Non-pigmented ciliary epithelial cell (primary cell): ENCODE measurements at regions not wholly inside any gene's neighbourhood (a gene's known extent, or its start where the extent isn't known, plus 50 kb on each side); places are given as distances from the start of the nearest gene placed in this dataset.

Experiments
- DNase-seq: peaks from one replicate; pipeline ENCODE4 v3.0.0-alpha.2; 2010; ENCODE audit warnings: low read depth

GRCh38 chr5:104998572-104998971 is 1436.0 kb upstream of the NUDT12 start:
- no peak for DNase-seq

- DNase-seq: no peak
Observed at GRCh38 chr5:104998169-104998568, 1435.6 kb upstream of the NUDT12 start.

- DNase-seq: no peak
Observed at GRCh38 chr5:104987074-104987473, 1424.5 kb upstream of the NUDT12 start.

DNA sequence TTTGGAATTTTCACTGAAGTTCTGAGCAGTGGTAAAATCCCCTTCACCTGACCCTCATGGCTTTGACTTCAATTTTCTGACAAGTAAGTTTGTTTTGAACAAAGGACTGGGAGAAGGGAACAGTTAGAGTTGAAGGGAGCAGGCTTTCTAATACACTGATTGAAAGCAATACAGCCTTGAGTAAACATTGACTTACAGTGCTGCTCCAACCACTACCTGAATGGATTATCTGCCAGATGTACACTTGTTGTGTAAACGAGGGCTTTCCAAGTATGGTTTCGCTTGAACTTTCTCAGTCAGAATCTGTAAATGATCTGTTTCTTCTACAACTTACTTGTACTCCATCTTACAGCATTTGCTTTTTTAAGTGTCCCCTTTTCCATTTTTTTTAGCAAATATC is 1414.9 kb upstream of the NUDT12 start:
- DNase-seq: no peak

DNA sequence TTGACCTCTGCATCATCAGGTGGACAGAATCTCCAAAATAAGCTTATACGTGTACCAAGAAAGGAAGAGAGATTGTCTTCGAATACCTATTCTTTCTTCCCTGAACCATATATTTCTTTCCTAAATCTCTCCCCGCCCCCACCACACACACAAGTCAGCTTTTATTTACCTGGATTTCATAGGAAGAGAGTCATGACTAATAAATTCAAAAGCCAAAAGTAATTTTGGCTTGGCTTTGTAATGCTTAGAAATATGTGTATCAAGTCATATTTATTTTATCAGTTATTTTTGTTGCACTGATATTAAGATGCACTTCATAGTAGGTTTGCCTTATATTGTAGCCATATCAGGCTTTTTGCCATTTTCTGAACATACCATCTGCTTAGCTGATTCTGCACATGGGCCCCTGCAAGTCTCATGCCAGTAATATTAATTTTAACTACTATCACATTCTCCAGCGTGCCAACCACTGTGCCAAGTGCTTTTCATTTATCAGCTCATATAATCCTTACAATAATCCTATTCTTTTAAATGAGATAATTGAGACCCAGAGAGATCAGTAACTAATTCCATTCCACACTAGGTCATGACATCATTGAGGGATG is 1405.3 kb upstream of the NUDT12 start:
- DNase-seq: no peak

DNA sequence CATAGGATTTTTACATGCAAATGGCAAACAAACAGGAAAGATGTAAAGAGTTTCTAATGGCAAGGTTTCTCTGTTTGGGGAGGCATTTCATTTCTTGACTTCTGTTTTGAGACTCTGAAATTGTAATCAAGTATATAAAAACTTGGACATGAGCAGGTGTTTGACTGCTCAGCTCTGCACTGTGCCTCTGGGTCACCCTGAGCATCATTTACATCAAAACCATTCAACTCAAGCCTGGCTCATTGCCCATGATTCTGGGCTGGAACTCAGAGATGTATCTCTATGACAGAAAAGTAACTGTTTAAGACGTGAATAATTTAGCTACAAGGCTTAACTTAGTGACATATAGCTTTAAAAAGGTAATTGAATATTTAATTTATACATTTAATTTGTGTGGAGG is 1402.4 kb upstream of the NUDT12 start:
- no peak for DNase-seq

GRCh38 chr5:104955479-104955878 is 1392.9 kb upstream of the NUDT12 start:
- DNase-seq: no peak

DNA sequence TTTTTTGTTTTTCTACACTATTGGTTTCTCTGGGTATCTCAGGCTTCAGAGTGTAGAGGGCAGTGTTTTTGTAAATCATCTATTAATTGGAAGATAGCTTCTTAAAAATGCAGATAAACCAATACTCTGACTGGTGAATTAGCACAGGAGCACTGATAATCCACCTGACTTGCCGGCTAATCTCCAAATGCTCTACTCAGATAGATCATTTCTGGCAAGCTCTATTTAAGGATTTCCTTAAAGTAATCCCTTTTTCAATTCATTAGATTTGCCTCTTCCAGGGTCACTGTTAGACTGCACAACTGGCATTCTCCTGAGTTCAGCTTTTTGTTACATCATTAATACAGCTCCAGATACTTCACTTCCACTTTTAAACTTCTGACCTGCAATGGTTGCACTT is 1390.3 kb upstream of the NUDT12 start:
- no peak for DNase-seq

GRCh38 chr5:104951829-104952228 is 1389.2 kb upstream of the NUDT12 start:
- DNase-seq: no peak

DNA sequence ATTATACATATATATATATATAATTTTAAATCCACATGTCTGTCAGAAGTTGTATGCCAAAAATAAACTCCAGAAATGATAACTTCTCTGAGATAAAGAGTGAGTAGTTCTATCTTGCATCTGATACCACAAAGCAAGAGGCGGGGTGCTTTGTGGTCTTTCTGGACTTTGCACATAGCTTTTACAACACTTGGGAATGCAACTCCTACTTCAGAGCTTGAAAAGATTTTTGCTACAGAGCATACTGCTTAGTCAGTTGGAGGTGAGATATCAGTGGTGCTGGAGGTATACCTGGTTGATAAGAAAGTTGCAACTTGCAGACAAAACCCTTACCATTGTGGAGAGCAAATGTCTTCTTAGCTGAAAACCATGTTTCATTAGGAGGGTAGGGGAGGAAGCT is 1384.5 kb upstream of the NUDT12 start:
- no peak for DNase-seq

GRCh38 chr5:104942735-104943134 is 1380.1 kb upstream of the NUDT12 start:
- DNase-seq: no peak

DNA sequence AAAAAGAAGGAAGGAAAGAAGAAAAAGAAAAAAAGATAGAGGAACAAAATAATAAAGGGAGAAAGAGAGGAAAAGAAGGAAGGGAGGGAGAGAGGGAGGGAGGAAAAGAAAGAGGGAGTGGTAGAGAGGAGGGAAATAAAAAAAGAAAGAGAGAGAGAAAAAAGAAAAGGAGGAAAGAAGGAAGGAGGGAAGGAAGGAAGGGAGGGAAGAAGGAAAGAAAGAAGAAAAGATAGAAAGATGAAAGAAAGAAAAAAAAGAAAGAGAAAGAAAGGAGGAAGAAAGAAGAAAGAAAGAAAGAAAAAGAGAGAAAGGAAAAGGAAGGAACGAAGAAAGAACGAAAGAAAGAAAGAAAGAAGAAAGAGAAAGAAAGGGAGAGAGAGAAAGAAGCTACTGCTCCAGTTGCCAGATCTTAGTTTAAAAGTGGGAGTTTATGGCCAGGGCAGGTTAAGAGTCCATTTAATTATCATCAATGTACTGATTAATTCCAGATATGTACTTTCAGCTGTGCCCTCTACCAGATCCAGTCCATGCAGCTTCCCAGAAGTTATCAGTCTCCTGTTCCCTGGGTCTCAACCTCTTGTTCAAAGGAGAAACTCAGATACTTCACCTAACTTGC is 1378.5 kb upstream of the NUDT12 start:
- DNase-seq: no peak

DNA sequence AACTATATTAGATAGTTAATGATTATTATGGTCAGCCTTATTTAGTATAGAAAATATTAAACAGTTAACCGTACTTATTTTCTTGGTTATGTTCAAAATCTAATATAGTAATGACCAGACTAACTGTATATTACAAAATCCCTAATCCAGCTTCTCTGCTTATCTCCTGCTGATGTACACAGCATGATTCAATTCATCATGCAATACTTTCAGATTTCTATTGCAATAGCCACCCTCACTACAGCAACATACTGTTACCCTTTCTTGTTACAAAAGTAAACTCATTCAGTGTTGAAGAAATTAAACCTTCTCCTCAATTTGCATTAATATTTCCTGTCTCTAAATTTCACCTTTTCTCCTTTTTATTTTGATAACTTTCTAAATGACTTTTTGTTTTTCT is 1375.0 kb upstream of the NUDT12 start:
- DNase-seq: no peak

DNA sequence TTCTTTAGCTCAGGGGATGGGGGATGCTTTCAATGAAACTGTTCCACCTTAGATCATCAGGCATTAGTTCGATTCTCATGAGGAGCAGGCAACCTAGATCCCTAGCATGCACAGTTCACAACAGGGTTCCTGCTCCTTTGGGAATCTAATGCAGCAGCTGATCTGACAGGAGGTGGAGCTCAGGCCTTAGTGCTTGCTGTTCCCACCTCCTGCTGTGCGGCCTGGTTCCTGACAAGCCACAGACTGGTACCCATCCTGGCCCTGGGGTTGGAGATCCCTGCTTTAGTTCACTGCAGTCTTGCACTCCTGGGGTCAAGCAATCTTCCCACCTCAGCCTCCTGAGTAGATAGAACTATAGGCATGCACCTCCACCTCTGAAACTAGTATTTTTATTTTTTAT is 1369.8 kb upstream of the NUDT12 start:
- no peak for DNase-seq

DNA sequence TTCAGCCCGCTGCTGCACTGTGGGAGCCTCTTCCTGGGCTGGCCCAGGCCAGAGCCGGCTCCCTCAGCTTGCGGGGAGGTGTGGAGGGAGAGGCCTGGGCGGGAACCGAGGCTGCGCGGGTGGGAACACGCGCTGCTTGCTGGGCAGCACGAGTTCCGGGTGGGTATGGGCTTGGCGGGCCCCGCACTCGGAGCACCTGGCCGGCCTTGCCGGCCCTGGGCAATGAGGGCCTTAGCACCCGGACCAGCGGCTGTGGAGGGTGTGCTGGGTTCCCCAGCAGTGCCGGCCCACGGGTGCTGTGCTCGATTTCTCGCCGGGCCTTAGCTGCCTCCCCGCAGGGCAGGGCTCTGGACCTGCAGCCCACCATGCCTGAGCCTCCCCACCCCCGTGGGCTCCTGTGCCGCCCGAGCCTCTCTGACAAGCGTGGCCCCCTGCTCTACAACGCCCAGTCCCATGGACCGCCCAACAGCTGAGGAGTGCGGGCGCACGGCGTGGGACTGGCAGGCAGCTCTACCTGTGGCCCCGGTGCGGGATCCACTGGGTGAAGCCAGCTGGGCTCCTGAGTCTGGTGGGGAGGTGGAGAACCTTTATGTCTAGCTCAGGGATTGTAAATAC is 1366.4 kb upstream of the NUDT12 start:
- no peak for DNase-seq

GRCh38 chr5:104915226-104915625 is 1352.6 kb upstream of the NUDT12 start:
- DNase-seq: no peak

DNA sequence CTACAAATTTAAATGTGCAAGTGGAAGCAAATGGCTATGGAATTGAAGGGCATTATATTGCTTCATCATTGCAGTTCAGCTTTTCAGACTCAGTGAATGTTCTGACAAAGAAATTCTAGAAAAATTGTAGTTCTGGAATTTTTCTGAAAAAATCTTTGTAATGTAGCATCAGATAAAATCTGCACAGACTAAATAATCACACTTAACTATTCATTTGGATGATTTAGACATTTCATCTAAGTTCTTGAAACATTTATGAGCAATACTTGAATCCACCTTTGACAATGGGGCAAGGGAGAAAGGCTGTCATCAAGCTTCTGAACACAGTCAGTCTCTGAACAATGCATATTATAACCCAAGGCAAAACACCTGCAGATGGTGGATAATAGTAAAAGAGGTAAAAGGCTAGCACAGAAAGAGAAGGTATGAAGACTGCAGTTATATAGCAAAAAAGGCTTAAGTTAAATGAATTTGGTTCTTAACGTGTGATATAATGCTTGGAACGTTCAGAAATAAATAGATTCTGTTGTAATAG is 1352.0 kb upstream of the NUDT12 start:
- no peak for DNase-seq

- DNase-seq: no peak
Observed at GRCh38 chr5:104913841-104914281, 1351.3 kb upstream of the NUDT12 start.

DNA sequence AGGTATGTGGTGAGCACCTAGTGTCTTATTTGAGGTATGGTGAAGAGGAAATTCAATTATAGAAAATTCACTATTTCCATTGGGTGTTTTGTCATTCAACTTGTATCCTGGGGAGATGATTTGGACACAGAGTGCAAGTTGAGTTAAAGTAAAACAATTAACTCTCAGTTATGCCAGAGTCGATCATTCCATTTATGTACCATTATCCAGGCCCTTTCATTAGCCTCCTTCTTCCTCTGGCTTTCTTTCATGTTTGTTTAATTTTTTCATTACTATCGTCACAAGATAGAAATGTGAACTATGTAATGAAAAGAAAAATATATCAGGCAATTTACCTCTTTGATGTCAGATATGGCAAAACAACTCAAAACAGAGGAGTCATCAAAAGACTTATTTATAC is 1347.2 kb upstream of the NUDT12 start:
- no peak for DNase-seq

DNA sequence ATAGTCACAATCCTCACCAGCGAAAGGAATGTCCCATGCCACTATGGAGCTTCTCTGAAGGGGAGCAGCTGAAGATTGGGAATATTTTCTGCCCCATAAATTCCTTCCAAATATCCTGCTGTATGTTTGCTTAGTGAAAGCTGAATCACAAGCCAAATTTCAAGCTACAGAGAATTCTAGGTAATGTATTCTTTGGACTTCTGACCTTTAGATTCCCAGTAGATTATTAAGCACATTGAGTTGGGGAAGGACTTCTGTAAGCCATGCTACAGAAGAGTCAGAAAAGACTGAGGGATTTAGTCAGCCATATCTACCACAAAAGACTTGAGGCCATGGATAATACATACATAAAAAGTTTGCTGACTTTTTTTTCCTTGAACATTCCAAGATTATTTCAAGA is 1342.0 kb upstream of the NUDT12 start:
- no peak for DNase-seq

GRCh38 chr5:104903941-104904340 is 1341.4 kb upstream of the NUDT12 start:
- no peak for DNase-seq

DNA sequence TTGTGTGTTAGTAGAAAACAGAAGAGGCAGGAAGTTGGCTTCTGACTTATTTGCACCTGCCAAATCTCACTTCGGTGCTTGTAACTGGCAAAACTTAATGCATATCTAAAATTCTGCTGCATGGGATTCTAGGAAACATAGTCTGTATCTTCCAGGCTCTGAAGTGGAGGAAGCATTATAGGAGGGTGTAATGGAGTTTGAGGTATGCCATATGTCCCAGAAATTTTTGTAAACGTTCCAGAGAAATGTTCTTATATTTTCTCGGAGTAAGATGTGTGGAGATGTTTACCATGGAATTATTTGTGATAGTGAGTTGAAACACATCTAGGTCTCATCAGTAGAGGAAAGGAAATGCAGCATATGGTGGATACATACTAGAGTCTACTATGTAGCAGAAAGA is 1329.0 kb upstream of the NUDT12 start:
- no peak for DNase-seq

GRCh38 chr5:104890767-104891166 is 1328.2 kb upstream of the NUDT12 start:
- DNase-seq: no peak

- peak; percentile 10 for DNase-seq
Observed at GRCh38 chr5:104859437-104859836, 1296.8 kb upstream of the NUDT12 start.
